ENCODE measurements at regions not wholly inside any gene's neighbourhood (a gene's known extent, or its start where the extent isn't known, plus 50 kb on each side); places are given as distances from the start of the nearest gene placed in this dataset.

DNA sequence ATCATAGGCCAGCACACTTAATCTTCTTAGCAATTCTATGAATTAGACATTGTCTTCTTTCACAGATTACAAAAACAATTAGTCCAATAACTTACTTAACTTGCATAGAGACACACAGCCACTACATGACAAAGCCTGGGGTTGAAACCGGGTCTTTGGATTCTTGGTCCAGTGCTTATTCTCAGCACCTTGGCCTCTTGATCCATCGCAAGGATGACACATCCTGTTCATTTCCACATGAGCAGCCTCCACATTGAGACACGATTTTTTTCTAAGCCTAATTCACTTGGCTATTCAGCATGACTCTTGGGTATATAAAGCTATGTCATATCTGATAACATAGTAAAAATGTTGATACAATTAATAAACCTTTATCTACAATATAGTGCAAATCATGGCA lies 221.0 kb upstream of the FOXD3 start:
- no peak for TF ChIP-seq POLR2A (IDR thresholded peaks at IDR 0.05; ENCODE audit: low read length)
- TF ChIP-seq GATA1 (IDR thresholded peaks at IDR 0.05; ENCODE audit: low read depth, low read length), result no peak

All from erythroblast (primary cell).